OCI-LY3 (cell line): ENCODE measurements at regions not wholly inside any gene's neighbourhood (a gene's known extent, or its start where the extent isn't known, plus 50 kb on each side); places are given as distances from the start of the nearest gene placed in this dataset.

ENCODE experiments used
- EZH2phosphoT487 ChIP-seq: fragments of 200-600 bp; shearing (Covaris generic); IDR thresholded peaks from 2 replicates; pipeline ENCODE4 v1.6.1; 2018; ENCODE audit warnings: antibody characterized with exemption, mixed run types, low read depth
- TF ChIP-seq, protein P1 (sequence below): fragments of 200-600, 300-600 bp; sonication (generic); IDR thresholded peaks from 2 replicates; pipeline ENCODE4 v1.5.1; 2014; ENCODE audit warnings: antibody characterized with exemption, low read length, low read depth

DNA sequence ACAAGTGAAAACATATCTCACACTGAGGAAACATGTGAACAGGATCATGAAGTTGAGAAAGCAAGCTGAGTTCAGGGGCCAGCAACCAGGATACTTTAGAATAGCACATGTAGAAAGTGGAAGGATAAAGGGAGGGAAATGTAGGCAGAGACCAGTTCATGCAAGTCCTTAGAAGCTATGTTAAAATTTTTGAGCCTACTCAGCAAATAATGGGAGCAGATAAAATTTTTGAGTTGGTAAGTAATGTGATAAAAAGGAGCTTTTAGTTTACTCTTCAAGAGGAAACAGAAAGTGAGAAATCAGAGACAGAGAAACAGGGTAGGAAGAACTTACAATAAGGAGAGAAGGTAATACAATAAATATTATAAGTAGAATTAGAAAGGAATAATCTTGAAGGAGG lies 105.6 kb upstream of the ZBTB20 start:
- TF ChIP-seq, protein P1, sequence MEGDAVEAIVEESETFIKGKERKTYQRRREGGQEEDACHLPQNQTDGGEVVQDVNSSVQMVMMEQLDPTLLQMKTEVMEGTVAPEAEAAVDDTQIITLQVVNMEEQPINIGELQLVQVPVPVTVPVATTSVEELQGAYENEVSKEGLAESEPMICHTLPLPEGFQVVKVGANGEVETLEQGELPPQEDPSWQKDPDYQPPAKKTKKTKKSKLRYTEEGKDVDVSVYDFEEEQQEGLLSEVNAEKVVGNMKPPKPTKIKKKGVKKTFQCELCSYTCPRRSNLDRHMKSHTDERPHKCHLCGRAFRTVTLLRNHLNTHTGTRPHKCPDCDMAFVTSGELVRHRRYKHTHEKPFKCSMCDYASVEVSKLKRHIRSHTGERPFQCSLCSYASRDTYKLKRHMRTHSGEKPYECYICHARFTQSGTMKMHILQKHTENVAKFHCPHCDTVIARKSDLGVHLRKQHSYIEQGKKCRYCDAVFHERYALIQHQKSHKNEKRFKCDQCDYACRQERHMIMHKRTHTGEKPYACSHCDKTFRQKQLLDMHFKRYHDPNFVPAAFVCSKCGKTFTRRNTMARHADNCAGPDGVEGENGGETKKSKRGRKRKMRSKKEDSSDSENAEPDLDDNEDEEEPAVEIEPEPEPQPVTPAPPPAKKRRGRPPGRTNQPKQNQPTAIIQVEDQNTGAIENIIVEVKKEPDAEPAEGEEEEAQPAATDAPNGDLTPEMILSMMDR, result no peak
- TF ChIP-seq EZH2phosphoT487, result no peak
